GM12873 (cell line): ENCODE measurements at regions not wholly inside any gene's neighbourhood (a gene's known extent, or its start where the extent isn't known, plus 50 kb on each side); places are given as distances from the start of the nearest gene placed in this dataset.

ENCODE experiments used
- TF ChIP-seq, protein P1 (sequence below): IDR thresholded peaks from 2 replicates; pipeline ENCODE4 v1.5.1; 2012; ENCODE audit warnings: low read depth, mild to moderate bottlenecking, moderate library complexity, low read length, control low read depth; ENCODE audit not compliant: insufficient read depth; ENCODE audit errors: missing control alignments

DNA sequence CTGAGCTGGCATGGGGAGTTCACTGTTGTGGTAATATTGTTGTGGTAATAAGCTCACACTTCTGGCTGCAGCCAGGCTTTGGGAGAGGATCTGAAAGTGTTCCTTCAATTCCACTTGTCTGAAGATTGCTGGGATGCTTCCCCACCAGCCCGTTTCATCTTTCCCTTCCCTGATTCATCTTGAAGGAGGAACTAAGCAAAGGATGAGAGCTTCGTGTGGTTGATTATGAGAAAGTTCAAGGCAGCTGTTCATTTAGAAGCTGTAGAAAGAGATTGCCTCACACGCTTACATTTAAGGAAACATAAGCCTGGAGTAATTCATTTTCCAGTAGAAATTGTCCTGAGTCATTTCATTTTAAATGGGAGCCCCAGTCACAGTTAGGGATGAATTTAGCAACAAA lies 122.4 kb upstream of the GAS1 start:
- TF ChIP-seq, protein P1, sequence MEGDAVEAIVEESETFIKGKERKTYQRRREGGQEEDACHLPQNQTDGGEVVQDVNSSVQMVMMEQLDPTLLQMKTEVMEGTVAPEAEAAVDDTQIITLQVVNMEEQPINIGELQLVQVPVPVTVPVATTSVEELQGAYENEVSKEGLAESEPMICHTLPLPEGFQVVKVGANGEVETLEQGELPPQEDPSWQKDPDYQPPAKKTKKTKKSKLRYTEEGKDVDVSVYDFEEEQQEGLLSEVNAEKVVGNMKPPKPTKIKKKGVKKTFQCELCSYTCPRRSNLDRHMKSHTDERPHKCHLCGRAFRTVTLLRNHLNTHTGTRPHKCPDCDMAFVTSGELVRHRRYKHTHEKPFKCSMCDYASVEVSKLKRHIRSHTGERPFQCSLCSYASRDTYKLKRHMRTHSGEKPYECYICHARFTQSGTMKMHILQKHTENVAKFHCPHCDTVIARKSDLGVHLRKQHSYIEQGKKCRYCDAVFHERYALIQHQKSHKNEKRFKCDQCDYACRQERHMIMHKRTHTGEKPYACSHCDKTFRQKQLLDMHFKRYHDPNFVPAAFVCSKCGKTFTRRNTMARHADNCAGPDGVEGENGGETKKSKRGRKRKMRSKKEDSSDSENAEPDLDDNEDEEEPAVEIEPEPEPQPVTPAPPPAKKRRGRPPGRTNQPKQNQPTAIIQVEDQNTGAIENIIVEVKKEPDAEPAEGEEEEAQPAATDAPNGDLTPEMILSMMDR, result no peak

DNA sequence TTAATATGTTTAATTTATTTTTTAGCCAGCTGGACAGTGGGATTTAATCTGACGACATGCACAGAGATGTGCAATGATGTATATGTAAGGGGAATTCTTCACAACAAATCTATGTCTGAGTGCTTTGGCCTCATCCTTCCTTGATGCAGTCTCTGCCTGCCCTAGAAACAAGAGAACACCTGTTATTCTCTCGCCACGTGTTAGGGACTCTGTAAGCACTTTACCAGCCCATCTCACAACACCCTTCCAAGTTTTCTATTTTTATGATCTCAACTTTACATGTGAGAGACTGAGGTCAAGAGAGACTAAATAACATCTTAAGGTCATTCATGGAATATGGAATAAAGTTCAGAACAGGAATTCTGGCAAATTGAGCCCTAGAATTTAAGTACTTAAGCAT lies 123.0 kb upstream of the GAS1 start:
- TF ChIP-seq, protein P1, result no peak

DNA sequence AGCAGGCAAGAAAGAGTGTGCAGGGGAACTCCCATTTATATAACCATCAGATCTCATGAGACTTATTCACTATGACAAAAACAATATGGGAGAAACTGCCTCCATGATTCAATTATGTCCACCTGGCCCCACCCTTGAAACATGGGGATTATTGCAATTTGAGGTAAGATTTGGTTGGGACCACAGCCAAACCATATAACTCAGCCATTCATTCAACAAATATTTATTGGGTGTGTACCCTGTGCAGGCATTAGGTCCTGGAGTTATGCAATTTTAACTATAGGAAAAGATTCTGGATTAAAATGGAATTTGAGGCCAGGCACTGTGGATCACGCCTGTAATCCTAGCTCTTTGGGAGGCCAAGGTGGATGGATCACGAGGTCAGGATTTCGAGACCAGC lies 124.2 kb upstream of the GAS1 start:
- TF ChIP-seq, protein P1, result no peak

DNA sequence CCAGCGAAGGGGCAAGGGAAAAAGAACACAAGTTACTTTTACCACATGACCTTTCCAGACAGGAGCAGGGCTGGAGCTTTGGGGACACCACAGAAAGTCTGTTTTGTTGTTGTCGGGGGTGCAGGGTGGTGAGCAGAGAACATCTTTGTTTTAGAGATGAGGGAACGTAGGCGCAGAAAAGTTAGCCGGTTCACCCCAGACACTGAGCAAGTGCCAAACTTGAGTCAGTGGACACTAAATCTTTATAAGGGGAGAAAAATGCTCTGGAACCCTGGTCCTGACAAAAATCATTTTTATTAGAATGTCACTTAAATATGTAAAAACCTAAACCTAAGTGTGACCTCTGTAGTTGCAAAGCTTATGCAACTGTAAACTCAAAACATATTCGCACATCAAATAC lies 126.4 kb upstream of the GAS1 start:
- TF ChIP-seq, protein P1, result no peak

DNA sequence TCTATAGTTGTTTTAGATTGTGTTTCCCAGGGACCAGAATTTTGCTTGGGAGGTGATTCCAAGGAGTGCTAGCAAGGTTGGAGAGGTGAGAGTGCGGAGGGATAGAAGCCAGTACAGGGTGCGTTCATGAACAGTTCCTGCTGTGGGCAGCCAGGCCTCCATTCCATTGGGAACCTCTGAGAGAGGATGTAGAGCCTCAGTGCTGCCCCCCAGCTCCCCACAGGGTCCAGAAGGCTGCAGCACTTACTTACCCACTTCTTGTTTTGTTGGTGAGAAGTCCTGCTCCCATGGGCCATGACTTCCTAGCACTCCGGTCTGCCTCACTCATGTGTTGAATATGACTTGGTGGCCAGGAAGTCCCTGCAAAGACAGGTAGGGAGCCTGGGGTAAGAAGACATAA lies 128.2 kb upstream of the GAS1 start:
- TF ChIP-seq, protein P1, result no peak

DNA sequence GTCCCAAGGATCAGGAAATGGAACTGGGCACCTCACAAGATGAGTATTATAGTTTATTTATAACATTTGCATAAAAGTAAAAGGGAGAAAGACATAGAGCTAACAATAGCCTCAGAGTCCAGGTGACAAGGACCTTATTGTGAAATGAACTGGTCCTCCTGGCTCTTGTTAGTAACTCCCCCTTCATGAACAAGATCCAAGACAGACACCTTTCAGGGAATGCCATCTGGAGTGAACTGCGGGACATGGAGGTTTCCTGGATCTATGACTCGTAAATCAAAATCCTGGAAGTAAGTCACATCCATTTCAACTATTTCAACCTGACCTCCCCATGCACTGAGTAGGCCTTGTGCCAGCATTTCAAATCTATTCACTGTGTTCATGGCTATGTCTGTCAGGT lies 129.5 kb upstream of the GAS1 start:
- TF ChIP-seq, protein P1, result no peak

DNA sequence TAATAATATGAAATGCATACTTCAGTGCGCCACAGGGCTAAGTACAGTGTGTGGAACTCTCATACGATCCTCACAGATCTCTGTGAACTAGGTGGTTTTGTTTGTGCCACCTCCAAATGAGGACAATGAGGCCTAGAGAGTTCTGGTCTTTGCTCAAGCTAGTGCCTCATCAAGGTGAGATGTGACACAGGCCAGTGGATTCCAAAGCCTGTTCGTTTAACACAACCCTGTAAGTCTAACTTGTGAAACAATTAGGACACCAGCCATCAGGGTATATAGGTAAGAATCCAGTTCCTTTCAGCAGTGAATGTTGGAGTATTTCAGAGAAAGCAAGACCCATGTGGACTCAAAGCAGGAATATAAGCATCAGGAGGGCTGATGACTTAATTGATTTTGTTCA lies 130.7 kb upstream of the GAS1 start:
- TF ChIP-seq, protein P1, result no peak
